CD4-positive, alpha-beta T cell treated with Interleukin-17A for 1 hour (primary cell): ENCODE measurements at regions not wholly inside any gene's neighbourhood (a gene's known extent, or its start where the extent isn't known, plus 50 kb on each side); places are given as distances from the start of the nearest gene placed in this dataset.
"Not testable (repeated sequence)": the region's sequence is repeated elsewhere in the genome, so short reads cannot be mapped to it uniquely, and the experiment has no call there.

Experiments used
- DNase-seq: peaks from one replicate; pipeline ENCODE4 v3.0.0-alpha.2; 2020

- DNase-seq, result no peak
These were observed 64.1 kb downstream of the ZDHHC19 start for GRCh38 chr3:196147116-196147515.

GRCh38 chr3:196145468-196146262 is 63.8 kb upstream of the TFRC start:
- no peak for DNase-seq

- DNase-seq, result peak; percentile 59
These were observed 62.7 kb upstream of the TFRC start for GRCh38 chr3:196144383-196145105.

- DNase-seq, result no peak
These were observed 62.0 kb upstream of the TFRC start for GRCh38 chr3:196143708-196144382.

GRCh38 chr3:196142202-196142956 is 60.5 kb upstream of the TFRC start:
- no peak for DNase-seq

- no peak for DNase-seq
These were observed 59.9 kb upstream of the TFRC start for GRCh38 chr3:196141866-196142201.

GRCh38 chr3:196141052-196141865 is 59.4 kb upstream of the TFRC start:
- no peak for DNase-seq

GRCh38 chr3:196140224-196140623 is 58.3 kb upstream of the TFRC start:
- no peak for DNase-seq

GRCh38 chr3:196139281-196139680 is 57.4 kb upstream of the TFRC start:
- DNase-seq, result no peak

GRCh38 chr3:196138482-196139254 is 56.8 kb upstream of the TFRC start:
- DNase-seq, result no peak

GRCh38 chr3:196136640-196136989 is 54.7 kb upstream of the TFRC start:
- not testable (repeated sequence) for DNase-seq

- DNase-seq, result no peak
These were observed 54.1 kb upstream of the TFRC start for GRCh38 chr3:196135693-196136639.

GRCh38 chr3:196134691-196135090 is 52.8 kb upstream of the TFRC start:
- no peak for DNase-seq

- not testable (repeated sequence) for DNase-seq
These were observed 52.0 kb upstream of the TFRC start for GRCh38 chr3:196133869-196134268.

GRCh38 chr3:196131921-196132320 is 50.0 kb upstream of the TFRC start:
- DNase-seq, result no peak
